Stimulated activated CD4-positive, alpha-beta T cell treated with anti-CD3 and anti-CD28 coated beads, Interleukin-4, amount 100 ng/mL, for 48 hours (primary cell): ENCODE measurements at regions not wholly inside any gene's neighbourhood (a gene's known extent, or its start where the extent isn't known, plus 50 kb on each side); places are given as distances from the start of the nearest gene placed in this dataset.

ENCODE experiments used
- DNase-seq, 2 donors: peaks; one replicate each; pipeline ENCODE4 v3.0.0-alpha.2; 2020; ENCODE audit warnings: low read depth in 2 of 2

GRCh38 chr18:75679331-75679730, 251.8 kb upstream of the SMIM21 start:
- DNase-seq = no peak

DNA sequence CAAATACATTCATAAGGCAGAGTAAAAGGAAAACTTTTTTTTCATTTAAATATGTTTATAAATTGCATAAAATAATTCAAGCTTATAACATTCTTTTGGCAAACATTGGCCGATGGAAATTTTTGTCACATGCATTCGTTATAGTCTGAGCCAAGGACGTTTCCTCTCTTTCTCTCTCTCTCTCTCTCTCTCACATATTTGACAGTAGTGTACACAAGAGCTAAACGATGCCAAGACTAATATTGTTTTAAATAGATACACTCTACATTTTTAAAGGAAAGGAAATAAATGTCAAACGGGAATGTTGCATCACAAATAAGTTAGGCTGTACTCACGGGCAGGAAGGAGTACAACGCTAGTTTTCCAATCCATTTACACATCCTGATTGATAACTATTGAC, 251.1 kb upstream of the SMIM21 start:
- no peak for DNase-seq

- DNase-seq = no peak
Measured at GRCh38 chr18:75677696-75678455, 250.4 kb upstream of the SMIM21 start.

GRCh38 chr18:75660932-75661331, 233.4 kb upstream of the SMIM21 start:
- no peak for DNase-seq

DNA sequence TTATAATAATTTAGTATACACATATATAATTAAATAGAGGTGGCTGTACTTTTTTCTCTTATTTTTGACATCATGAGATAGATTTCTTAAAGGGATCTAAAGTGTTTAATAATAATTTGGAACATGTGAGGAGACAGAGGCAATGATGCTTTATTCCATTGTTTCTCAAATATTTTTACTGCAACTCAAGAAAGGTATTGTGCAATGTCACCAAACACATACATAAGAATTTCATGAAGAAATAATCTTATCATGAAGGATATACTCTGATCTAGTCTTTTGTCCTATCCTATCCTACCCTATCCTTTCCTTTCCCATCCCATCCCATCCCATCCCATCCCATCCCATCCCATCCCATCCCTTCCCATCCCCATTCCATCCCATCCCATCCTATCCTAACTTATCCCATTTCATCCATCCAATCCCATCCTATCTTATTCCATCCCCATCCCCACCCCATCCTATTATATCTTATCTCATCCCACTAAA, 232.1 kb upstream of the SMIM21 start:
- no peak for DNase-seq

- no peak for DNase-seq
Measured at GRCh38 chr18:75658330-75658729, 230.8 kb upstream of the SMIM21 start.

DNA sequence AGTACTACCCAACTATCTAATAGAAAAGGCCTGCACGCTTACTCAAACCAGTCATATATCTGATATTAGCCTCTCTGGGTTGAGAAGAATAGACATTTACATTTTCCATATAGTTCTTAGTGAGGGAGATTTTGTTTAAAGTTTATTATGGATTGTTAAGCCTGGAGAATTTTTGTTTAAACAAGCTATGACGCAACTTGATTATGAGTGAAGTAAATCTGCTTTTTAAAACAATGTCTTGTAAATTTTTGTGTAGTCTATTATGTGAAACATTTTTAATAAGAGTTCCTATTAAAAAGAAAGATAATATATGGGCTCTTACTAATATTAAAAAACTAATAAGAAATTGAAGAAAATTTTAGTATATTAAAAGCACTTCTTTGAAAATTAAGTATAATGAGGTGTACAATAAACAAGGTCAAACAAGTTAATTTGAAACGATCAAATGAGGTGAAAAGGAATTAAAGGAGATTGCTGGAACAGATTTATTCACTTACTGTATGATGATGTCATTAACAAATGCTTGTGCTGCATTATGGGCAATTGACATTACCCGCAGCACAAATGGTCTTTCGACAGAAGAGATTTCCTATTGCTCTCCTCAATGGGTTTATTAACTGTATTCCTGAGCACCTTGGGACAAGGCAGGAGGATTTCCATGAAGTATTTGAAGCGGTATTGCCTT, 229.2 kb upstream of the SMIM21 start:
- DNase-seq = no peak

GRCh38 chr18:75656035-75656434, 228.5 kb upstream of the SMIM21 start:
- DNase-seq = no peak

DNA sequence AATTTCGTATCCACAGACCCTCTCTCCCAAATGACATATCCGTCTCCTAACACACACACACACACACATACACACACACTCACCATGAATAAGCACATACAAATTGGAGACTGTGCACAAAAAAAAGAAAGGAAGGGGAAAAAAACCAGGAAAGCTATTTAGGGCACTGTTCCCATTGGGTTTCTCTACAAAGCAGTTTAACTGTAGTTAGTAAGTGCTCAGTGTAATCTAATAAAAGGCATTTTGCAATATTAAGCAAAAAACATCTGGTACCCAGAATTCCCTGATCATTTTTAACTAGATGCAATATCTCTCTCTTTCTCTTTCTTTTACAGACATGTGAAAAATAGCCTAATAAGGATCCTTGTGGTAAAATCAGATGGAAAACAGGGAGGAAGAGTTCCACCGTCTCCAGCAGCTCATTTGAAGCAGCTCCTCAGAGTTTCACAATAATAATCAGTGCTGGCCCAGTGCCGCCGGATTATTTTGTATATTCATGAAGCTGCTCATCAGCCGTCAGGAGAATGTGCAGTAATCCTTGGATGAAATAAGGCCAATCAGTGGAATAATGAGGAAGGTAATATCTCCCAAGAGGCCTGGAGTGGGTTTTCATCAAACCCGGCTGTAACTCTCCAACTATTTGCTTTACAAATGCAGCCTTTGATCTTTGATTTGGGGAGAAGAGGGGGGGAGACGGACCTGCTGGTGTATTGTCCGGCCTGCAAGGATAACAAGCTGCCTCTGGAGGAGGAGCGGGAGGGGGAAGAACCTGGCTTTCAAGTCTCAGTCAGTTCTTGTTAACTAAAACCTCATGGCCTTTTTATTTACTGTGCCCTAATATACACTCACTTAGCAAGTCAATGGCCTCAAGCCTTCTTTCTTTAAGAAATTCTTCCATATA, 227.6 kb upstream of the SMIM21 start:
- DNase-seq = no peak

DNA sequence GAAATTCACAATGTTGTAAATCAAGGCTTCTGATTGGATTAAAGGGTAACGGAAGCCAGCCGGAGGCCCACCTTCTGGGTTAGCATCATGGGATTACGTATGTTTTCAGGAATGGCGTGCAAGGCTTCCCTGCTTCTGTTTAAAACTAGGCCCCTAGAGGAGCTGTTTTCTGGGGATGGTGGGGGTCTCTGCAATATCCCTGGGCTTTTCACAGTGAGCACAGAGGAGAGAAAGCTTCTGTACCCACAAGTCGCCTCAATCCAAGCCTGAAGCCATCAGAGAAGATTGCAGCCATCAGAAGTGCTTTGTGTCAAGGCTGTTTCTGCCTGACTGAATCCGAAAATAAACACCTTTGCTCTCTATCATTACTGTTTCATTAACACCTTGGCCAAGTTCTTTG, 226.9 kb upstream of the SMIM21 start:
- no peak for DNase-seq

DNA sequence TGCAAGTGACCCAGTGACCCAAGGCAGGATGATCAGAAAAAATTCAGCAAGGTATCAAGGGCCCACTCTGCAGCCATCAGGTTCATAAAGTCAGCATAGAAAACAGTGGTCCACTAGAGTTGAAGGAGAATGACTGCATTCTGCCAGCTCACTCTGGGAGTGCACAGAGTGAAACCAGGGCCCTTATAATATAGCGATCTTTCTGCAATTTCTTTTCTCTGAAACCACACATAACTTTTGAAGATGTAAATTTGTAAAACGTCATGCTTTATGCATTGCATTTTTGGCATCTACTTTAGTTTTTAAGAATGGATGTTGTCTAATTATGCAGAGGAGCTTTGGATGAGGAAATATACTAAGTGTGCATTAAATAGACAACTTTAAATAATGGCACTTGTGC, 225.0 kb upstream of the SMIM21 start:
- no peak for DNase-seq

DNA sequence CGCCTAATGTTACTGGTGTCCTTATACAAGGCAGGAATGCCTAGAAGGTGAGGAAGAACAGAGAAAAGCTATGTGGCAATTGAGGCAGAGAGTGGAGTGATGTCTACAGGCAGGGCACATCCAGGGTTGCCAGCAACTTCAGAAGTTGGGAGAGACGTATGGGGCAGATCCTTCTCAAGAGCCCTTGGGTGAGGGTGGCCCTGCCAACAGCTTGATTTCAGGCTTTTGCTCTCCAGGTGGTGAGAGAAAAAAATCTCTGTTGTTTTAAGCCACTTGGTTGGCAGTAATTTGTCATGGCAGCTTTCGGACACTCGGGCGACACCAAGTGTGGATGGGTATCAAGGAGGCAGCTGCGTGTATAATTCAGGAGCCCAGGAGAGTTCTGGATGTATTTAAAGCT, 217.4 kb upstream of the SMIM21 start:
- DNase-seq = no peak

- DNase-seq = no peak
Measured at GRCh38 chr18:75643083-75643482, 215.6 kb upstream of the SMIM21 start.

- DNase-seq = no peak
Measured at GRCh38 chr18:75639472-75639831, 211.9 kb upstream of the SMIM21 start.

- DNase-seq = no peak
Measured at GRCh38 chr18:75638776-75639471, 211.4 kb upstream of the SMIM21 start.

- no peak for DNase-seq
Measured at GRCh38 chr18:75638223-75638775, 210.8 kb upstream of the SMIM21 start.

- DNase-seq = no peak
Measured at GRCh38 chr18:75635096-75635495, 207.6 kb upstream of the SMIM21 start.

DNA sequence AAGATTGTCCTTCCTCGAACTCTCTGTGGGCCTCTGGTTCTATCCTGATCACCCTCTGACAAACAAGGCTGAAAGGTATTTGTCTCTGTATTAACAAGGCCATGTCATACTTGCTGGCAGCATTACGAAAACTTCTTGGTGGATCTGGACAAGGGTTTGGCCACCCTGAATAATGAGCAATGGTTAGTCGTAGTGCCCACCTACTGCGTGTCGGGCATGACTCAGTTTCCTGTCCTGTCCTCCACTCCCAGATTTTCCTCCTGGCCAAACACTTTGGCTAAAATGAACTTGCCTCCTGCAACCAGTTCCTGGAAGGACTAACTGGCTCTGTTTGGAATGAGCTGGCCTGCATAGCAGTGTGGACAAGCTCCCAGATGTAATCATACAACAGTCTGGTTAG, 198.5 kb upstream of the SMIM21 start:
- DNase-seq = no peak

DNA sequence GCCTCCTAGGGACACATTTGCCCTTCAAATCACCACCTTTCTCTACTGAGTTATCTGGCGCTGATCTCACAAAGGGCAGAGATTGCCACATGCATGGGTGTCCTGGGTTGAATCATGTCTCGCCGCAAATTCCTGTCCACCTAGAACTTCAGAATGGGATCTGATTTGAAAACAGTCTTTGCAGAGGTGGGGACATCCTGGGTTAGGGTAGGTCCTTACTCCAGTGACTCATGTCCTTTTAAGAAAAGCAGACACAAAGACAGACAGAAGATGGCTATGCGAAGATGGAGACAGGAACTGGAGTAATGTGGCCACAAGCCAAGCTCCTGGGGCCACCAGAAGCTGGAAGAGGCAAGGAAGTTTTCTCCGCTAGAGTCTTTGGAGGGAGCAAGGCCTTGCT, 197.4 kb upstream of the SMIM21 start:
- no peak for DNase-seq

GRCh38 chr18:75621818-75622217, 194.3 kb upstream of the SMIM21 start:
- no peak for DNase-seq

GRCh38 chr18:75618146-75618545, 190.6 kb upstream of the SMIM21 start:
- no peak for DNase-seq

GRCh38 chr18:75612456-75612855, 185.0 kb upstream of the SMIM21 start:
- no peak for DNase-seq
